Stomach (tissue), 8 donors: ENCODE measurements at regions not wholly inside any gene's neighbourhood (a gene's known extent, or its start where the extent isn't known, plus 50 kb on each side); places are given as distances from the start of the nearest gene placed in this dataset.
"Not testable (repeated sequence)": the region's sequence is repeated elsewhere in the genome, so short reads cannot be mapped to it uniquely, and the experiment has no call there.

Experiments used
- DNase-seq, 2 donors: peaks; one replicate each; pipeline versions ENCODE4 v3.0.0 to v3.0.0-alpha.2; 2013 to 2019
- H3K27ac ChIP-seq, 5 donors: fragments of 200-600 bp in 4 of 5; sonication (generic) in 4 of 5; one replicate each; pipeline ENCODE4 v1.5.1; 2013 to 2019; ENCODE audit warnings: mild to moderate bottlenecking in 1 of 5, moderate library complexity in 1 of 5
- H3K27me3 ChIP-seq, 3 donors: fragments of 200-600 bp; sonication (generic); one replicate each; pipeline ENCODE4 v1.5.1; 2017 to 2019; ENCODE audit warnings: mixed run types in 1 of 3
- H3K36me3 ChIP-seq, 4 donors: fragments of 200-600 bp; sonication (generic); 1 replicate in 3 of 4; 2 replicates in 1 of 4; pipeline ENCODE4 v1.5.1; 2016 to 2019
- H3K4me1 ChIP-seq, 4 donors: fragments of 200-600 bp; sonication (generic); one replicate each; pipeline ENCODE4 v1.5.1; 2016 to 2019
- H3K4me3 ChIP-seq, 4 donors: fragments of 200-600 bp; sonication (generic) in 3 of 4; one replicate each; pipeline ENCODE4 v1.5.1; 2016 to 2019; ENCODE audit warnings: mild to moderate bottlenecking in 1 of 4
- H3K9me3 ChIP-seq, 4 donors: fragments of 200-600 bp; sonication (generic); one replicate each; pipeline ENCODE4 v1.5.1; 2016 to 2019
- CTCF ChIP-seq, 7 experiments: fragments of 450-650 bp in 4 of 7; fragments of 200-600 bp in 3 of 7; sonication (generic) in 3 of 7; IDR thresholded peaks; one replicate each; pipeline ENCODE4 v1.5.1; 2016 to 2019; ENCODE audit warnings: antibody characterized with exemption in 7 of 7, control low read depth in 2 of 7, mild to moderate bottlenecking in 1 of 7
- EP300 ChIP-seq: sonication (generic); formaldehyde crosslinking; IDR thresholded peaks from one replicate; pipeline ENCODE4 v1.6.1; 2017; ENCODE audit warnings: antibody characterized with exemption
- POLR2A ChIP-seq, 4 donors: fragments of 450-650 bp; IDR thresholded peaks; one replicate each; pipeline ENCODE4 v1.6.1; 2016; ENCODE audit warnings: antibody characterized with exemption in 4 of 4, control low read depth in 2 of 4, mild to moderate bottlenecking in 1 of 4, moderate library complexity in 1 of 4
- POLR2AphosphoS5 ChIP-seq, 3 donors: sonication (generic); formaldehyde crosslinking; IDR thresholded peaks; one replicate each; pipeline ENCODE4 v1.6.1; 2016; ENCODE audit warnings: antibody characterized with exemption in 3 of 3
- WGBS, 5 donors: extraction: QIAGEN DNeasy Blood & Tissue Kit in 3 of 5; methylation state at CpG; one replicate each; pipeline versions ENCODE4 v1.1.5 to v1.1.7; 2013 to 2018; 5-methylcytosine and 5-hydroxymethylcytosine counted together
- intact Hi-C: fragments of 100-400 bp; cut with DNase I; formaldehyde crosslinking; loops from one replicate; pipeline ENCODE4 v1.15.1; 2023; ENCODE audit warnings: low total_unique reads
- donor health status: healthy with polysubstance abuse.
- donor health status: Bipolar disorder and iron deficiency.
- donor health status: healthy.

- Histone ChIP-seq H3K9me3 (peaks cover 0 to 3% (median 0%) of the 10 kb centered on the region in 4 donors), H3K27me3 (no peaks in the 10 kb centered on the region), H3K4me1 (peaks cover 0 to 17% (median 10%) of the 10 kb centered on the region in 4 donors), H3K36me3 (no peaks in the 10 kb centered on the region), H3K4me3 (no peak overlapping the region), H3K27ac (peak overlapping the region in 2 of 5 donors; percentile 43 to 47)
- 10 to 34% (median 19%) methylated on average over 1 of the region's 1 CpG for WGBS, 5 donors
- intact Hi-C loops, result no loop called here
- DNase-seq, result peak in 1 of 2 donors; percentile 68
- TF ChIP-seq POLR2A (IDR thresholded peaks at IDR 0.05) (no peak), POLR2AphosphoS5 (IDR thresholded peaks at IDR 0.05) (peak in 2 of 3 donors; percentile 57 to 62), EP300 (no peak), CTCF (IDR thresholded peaks at IDR 0.05) (no peak)
Measured at GRCh38 chr10:64573623-64574325, 1052.6 kb downstream of the REEP3 start.

GRCh38 chr10:64574371-64574770 is 1053.2 kb downstream of the REEP3 start:
- peak; percentile 68 to 71 for DNase-seq
- WGBS, 5 donors, result 11 to 46% (median 22%) methylated on average over 2 of the region's 2 CpGs
- H3K4me1 ChIP-seq, result peaks cover 0 to 17% (median 10%) of the 10 kb centered on the region in 4 donors
- H3K9me3 ChIP-seq, result no peaks in the 10 kb centered on the region
- H3K4me3 ChIP-seq, result no peak overlapping the region
- no peaks in the 10 kb centered on the region for H3K36me3 ChIP-seq
- no peak for TF ChIP-seq POLR2AphosphoS5 (IDR thresholded peaks at IDR 0.05)
- no peak for TF ChIP-seq EP300
- no peak for TF ChIP-seq CTCF (IDR thresholded peaks at IDR 0.05)
- TF ChIP-seq POLR2A (IDR thresholded peaks at IDR 0.05), result no peak
- peak overlapping the region in 2 of 5 donors; percentile 43 to 47 for H3K27ac ChIP-seq
- H3K27me3 ChIP-seq, result no peaks in the 10 kb centered on the region
- intact Hi-C loops, result no loop called here

GRCh38 chr10:64576497-64576896 is 1055.3 kb downstream of the REEP3 start:
- H3K4me3 ChIP-seq, result no peak overlapping the region
- no peaks in the 10 kb centered on the region for H3K27me3 ChIP-seq
- no peaks in the 10 kb centered on the region for H3K9me3 ChIP-seq
- no peak for DNase-seq
- intact Hi-C loops, result no loop called here
- peaks cover 0 to 17% (median 10%) of the 10 kb centered on the region in 4 donors for H3K4me1 ChIP-seq
- WGBS, 5 donors, result 91 to 100% (median 93%) methylated on average over 3 to 10 of the region's 10 CpGs
- no peak overlapping the region for H3K27ac ChIP-seq
- no peaks in the 10 kb centered on the region for H3K36me3 ChIP-seq
- TF ChIP-seq POLR2A (IDR thresholded peaks at IDR 0.05) (no peak), POLR2AphosphoS5 (IDR thresholded peaks at IDR 0.05) (no peak), CTCF (IDR thresholded peaks at IDR 0.05) (no peak)

GRCh38 chr10:64578757-64579156 is 1057.6 kb downstream of the REEP3 start:
- WGBS, 5 donors, result 87 to 94% (median 93%) methylated on average over 6 of the region's 6 CpGs
- H3K9me3 ChIP-seq, H3K27ac ChIP-seq, H3K4me3 ChIP-seq, H3K27me3 ChIP-seq, intact Hi-C loops, H3K36me3 ChIP-seq, DNase-seq: not testable (repeated sequence)
- H3K4me1 ChIP-seq, result peaks cover 0 to 12% (median 10%) of the 10 kb centered on the region in 4 donors

- intact Hi-C loops, result no loop called here
- no peak for TF ChIP-seq EP300
- TF ChIP-seq POLR2A (IDR thresholded peaks at IDR 0.05), result no peak
- no peak for TF ChIP-seq POLR2AphosphoS5 (IDR thresholded peaks at IDR 0.05)
- no peak for TF ChIP-seq CTCF (IDR thresholded peaks at IDR 0.05)
- Histone ChIP-seq H3K4me1 (no peaks in the 10 kb centered on the region), H3K36me3 (no peaks in the 10 kb centered on the region), H3K27ac (no peak overlapping the region), H3K27me3 (no peaks in the 10 kb centered on the region), H3K9me3 (peaks cover 0 to 6% (median 3%) of the 10 kb centered on the region in 4 donors), H3K4me3 (no peak overlapping the region)
- DNase-seq, result peak in 1 of 2 donors; percentile 15
- 55 to 77% (median 61%) methylated on average over 2 of the region's 2 CpGs for WGBS, 5 donors
Measured at GRCh38 chr10:64586934-64587503, 1065.8 kb downstream of the REEP3 start.
